IgD-negative memory B cell (primary cell): ENCODE measurements at regions not wholly inside any gene's neighbourhood (a gene's known extent, or its start where the extent isn't known, plus 50 kb on each side); places are given as distances from the start of the nearest gene placed in this dataset.

Source experiments
- H3K27ac Mint-ChIP-seq, 3 donors: one replicate each; pipeline ENCODE4 v1.8.0; 2020 to 2022; ENCODE audit warnings: mild to moderate bottlenecking in 3 of 3, mixed read lengths in 3 of 3, moderate library complexity in 1 of 3
- H3K27me3 Mint-ChIP-seq: one replicate; pipeline ENCODE4 v1.8.0; 2021; ENCODE audit warnings: mixed read lengths
- H3K36me3 Mint-ChIP-seq: one replicate; pipeline ENCODE4 v1.8.0; 2020; ENCODE audit warnings: mild to moderate bottlenecking, mixed read lengths
- H3K4me1 Mint-ChIP-seq, 3 donors: one replicate each; pipeline ENCODE4 v1.8.0; 2020 to 2022; ENCODE audit warnings: mixed read lengths in 3 of 3, mild to moderate bottlenecking in 1 of 3
- H3K4me3 Mint-ChIP-seq, 4 donors: one replicate each; pipeline ENCODE4 v1.8.0; 2020 to 2022; ENCODE audit warnings: mild to moderate bottlenecking in 4 of 4, mixed read lengths in 4 of 4, moderate library complexity in 3 of 4
- H3K9me3 Mint-ChIP-seq, 3 donors: one replicate each; pipeline ENCODE4 v1.8.0; 2020 to 2021; ENCODE audit warnings: mixed read lengths in 3 of 3, mild to moderate bottlenecking in 1 of 3

GRCh38 chr1:38640371-38640770 is 219.2 kb downstream of the RRAGC start:
- Mint-ChIP-seq H3K36me3 (no peaks in the 10 kb centered on the region), H3K27me3 (peaks cover 23% of the 10 kb centered on the region), H3K9me3 (peaks cover 1 to 15% (median 5%) of the 10 kb centered on the region in 3 donors), H3K4me3 (no peak overlapping the region), H3K4me1 (no peaks in the 10 kb centered on the region), H3K27ac (no peak overlapping the region)

GRCh38 chr1:38628241-38628640 is 231.3 kb downstream of the RRAGC start:
- no peaks in the 10 kb centered on the region for H3K36me3 Mint-ChIP-seq
- H3K27ac Mint-ChIP-seq, result peak overlapping the region in 1 of 3 donors; percentile 36
- H3K4me3 Mint-ChIP-seq, result no peak overlapping the region
- peaks cover 0 to 6% (median 3%) of the 10 kb centered on the region in 3 donors for H3K9me3 Mint-ChIP-seq
- H3K4me1 Mint-ChIP-seq, result no peaks in the 10 kb centered on the region
- H3K27me3 Mint-ChIP-seq, result peaks cover 5% of the 10 kb centered on the region

- no peak overlapping the region for H3K4me3 Mint-ChIP-seq
- no peak overlapping the region for H3K27ac Mint-ChIP-seq
Measured at GRCh38 chr1:38625939-38626338, 233.6 kb downstream of the RRAGC start.

GRCh38 chr1:38624336-38625039 is 235.1 kb downstream of the RRAGC start:
- H3K36me3 Mint-ChIP-seq, result no peaks in the 10 kb centered on the region
- no peak overlapping the region for H3K27ac Mint-ChIP-seq
- peaks cover 0 to 3% (median 2%) of the 10 kb centered on the region in 3 donors for H3K9me3 Mint-ChIP-seq
- H3K4me3 Mint-ChIP-seq, result no peak overlapping the region
- H3K27me3 Mint-ChIP-seq, result peaks cover 1% of the 10 kb centered on the region
- peaks cover 0 to 3% (median 0%) of the 10 kb centered on the region in 3 donors for H3K4me1 Mint-ChIP-seq

More at GRCh38 chr1:38625939-38626338, 233.6 kb downstream of the RRAGC start:
- H3K4me1 Mint-ChIP-seq, result peaks cover 0 to 3% (median 0%) of the 10 kb centered on the region in 3 donors
- H3K36me3 Mint-ChIP-seq, result no peaks in the 10 kb centered on the region
- peaks cover 0 to 3% (median 2%) of the 10 kb centered on the region in 3 donors for H3K9me3 Mint-ChIP-seq
- peaks cover 1% of the 10 kb centered on the region for H3K27me3 Mint-ChIP-seq

- Mint-ChIP-seq H3K4me1 (peaks cover 0 to 3% (median 0%) of the 10 kb centered on the region in 3 donors), H3K9me3 (no peaks in the 10 kb centered on the region), H3K4me3 (no peak overlapping the region), H3K27ac (no peak overlapping the region), H3K36me3 (no peaks in the 10 kb centered on the region), H3K27me3 (peaks cover 1% of the 10 kb centered on the region)
Measured at GRCh38 chr1:38623529-38623928, 236.0 kb downstream of the RRAGC start.

GRCh38 chr1:38622197-38622596 is 237.4 kb downstream of the RRAGC start:
- Mint-ChIP-seq H3K27ac (no peak overlapping the region), H3K4me1 (peaks cover 0 to 3% (median 0%) of the 10 kb centered on the region in 3 donors), H3K9me3 (no peaks in the 10 kb centered on the region), H3K36me3 (no peaks in the 10 kb centered on the region), H3K27me3 (peaks cover 1% of the 10 kb centered on the region), H3K4me3 (no peak overlapping the region)

DNA sequence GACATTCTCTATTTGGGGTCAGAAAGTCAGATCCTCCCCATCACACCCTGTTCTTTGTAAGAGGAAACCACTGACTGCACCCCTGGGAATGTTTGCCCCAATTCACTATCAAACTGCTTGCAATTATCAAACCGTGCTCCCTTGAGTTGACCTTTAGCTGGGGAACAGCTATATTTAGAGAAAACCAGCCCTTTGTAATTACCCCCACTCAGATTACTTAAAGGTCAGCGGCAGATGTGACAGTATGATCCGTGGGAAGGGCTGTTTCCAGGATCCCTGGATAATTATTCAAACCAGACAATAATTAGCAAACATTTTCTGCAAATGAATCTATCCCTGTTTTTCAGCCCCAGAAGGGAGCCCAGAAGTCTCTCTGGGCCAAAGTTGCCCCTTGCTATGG is 242.7 kb downstream of the RRAGC start:
- H3K4me1 Mint-ChIP-seq, result peaks cover 0 to 3% (median 0%) of the 10 kb centered on the region in 3 donors
- H3K27ac Mint-ChIP-seq, result no peak overlapping the region
- no peak overlapping the region for H3K4me3 Mint-ChIP-seq
- peaks cover 20% of the 10 kb centered on the region for H3K27me3 Mint-ChIP-seq
- H3K9me3 Mint-ChIP-seq, result peaks cover 0 to 7% (median 5%) of the 10 kb centered on the region in 3 donors
- no peaks in the 10 kb centered on the region for H3K36me3 Mint-ChIP-seq

DNA sequence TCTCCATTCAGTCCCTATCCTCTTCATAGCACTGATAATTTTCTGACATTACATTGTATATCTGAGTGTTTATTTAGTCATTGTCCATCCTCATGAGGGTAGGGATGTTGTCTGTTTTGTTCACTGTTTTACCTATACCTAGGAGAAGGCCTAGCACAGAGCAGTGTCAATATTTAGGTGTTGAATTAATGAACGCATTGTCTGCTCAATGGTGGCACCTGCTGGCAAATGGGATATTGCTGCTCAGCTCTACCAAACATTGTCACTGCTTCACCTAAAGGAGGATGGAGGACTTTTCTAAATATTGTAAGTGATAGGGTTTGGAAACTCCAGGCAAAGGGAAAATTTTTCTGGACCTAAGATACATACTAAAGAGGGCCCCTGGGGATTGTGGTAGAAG is 243.9 kb downstream of the RRAGC start:
- H3K36me3 Mint-ChIP-seq, result no peaks in the 10 kb centered on the region
- no peak overlapping the region for H3K4me3 Mint-ChIP-seq
- peaks cover 23% of the 10 kb centered on the region for H3K27me3 Mint-ChIP-seq
- H3K9me3 Mint-ChIP-seq, result peaks cover 0 to 7% (median 5%) of the 10 kb centered on the region in 3 donors
- no peak overlapping the region for H3K27ac Mint-ChIP-seq
- H3K4me1 Mint-ChIP-seq, result no peaks in the 10 kb centered on the region

DNA sequence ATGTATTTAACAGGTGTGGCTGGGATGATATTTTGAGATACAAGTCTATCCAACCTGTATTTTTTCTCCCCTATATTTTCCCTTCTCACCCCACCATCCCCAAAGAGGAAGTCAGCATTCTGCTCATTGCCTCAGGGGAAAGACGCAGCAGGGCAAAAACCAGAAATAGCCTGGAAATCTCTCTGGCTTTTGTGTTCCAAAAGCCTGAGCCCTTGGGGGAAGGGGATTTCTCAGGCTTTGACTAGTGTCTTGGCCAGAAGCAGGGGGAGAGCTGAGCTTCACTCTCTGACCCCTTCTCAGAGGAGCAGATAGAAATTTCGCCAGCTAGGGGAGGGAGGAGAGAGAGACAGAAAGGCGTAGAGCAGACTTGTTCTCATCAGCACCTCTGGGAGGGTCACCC is 244.7 kb downstream of the RRAGC start:
- no peak overlapping the region for H3K27ac Mint-ChIP-seq
- H3K9me3 Mint-ChIP-seq, result peaks cover 0 to 7% (median 5%) of the 10 kb centered on the region in 3 donors
- no peak overlapping the region for H3K4me3 Mint-ChIP-seq
- H3K27me3 Mint-ChIP-seq, result peaks cover 26% of the 10 kb centered on the region
- no peaks in the 10 kb centered on the region for H3K36me3 Mint-ChIP-seq
- H3K4me1 Mint-ChIP-seq, result no peaks in the 10 kb centered on the region

- Mint-ChIP-seq H3K4me1 (no peaks in the 10 kb centered on the region), H3K27ac (no peak overlapping the region), H3K36me3 (peaks cover 1% of the 10 kb centered on the region), H3K4me3 (no peak overlapping the region), H3K9me3 (peaks cover 0 to 7% (median 5%) of the 10 kb centered on the region in 3 donors), H3K27me3 (peaks cover 28% of the 10 kb centered on the region)
Measured at GRCh38 chr1:38613996-38614395, 245.6 kb downstream of the RRAGC start.

- Mint-ChIP-seq H3K9me3 (peaks cover 0 to 7% (median 5%) of the 10 kb centered on the region in 3 donors), H3K36me3 (peaks cover 1% of the 10 kb centered on the region), H3K4me3 (no peak overlapping the region), H3K4me1 (no peaks in the 10 kb centered on the region), H3K27ac (no peak overlapping the region), H3K27me3 (peaks cover 32% of the 10 kb centered on the region)
Measured at GRCh38 chr1:38612951-38613350, 246.6 kb downstream of the RRAGC start.

DNA sequence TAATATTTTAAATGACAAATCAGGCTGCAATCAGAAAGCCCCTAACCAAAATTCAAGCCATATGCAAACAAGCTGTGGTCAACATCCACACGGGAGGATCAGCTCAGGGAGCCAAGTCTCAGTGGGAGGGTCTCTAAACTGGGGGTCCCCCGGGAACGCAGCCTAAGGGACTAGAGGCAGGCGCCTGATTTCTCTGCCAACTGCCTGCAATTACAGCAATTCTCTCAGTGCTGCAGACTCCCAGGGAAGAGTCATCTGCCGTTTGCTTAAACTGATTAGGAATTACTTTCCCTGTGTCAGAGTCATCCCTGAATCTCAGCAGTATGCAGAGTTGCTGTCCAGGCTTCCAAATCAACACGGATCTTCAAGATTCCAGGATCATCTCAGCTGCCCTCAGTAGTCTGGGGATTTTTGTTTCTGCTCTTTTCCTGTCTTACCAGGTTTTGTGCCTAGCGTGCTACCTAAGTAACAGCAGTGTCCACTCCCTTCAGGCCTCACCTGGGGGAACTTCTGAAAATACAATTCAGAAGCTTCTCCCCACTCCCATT is 247.8 kb downstream of the RRAGC start:
- Mint-ChIP-seq H3K27me3 (peaks cover 37% of the 10 kb centered on the region), H3K9me3 (peaks cover 0 to 7% (median 5%) of the 10 kb centered on the region in 3 donors), H3K27ac (peak overlapping the region in 1 of 3 donors; percentile 64), H3K36me3 (peaks cover 1% of the 10 kb centered on the region), H3K4me3 (no peak overlapping the region), H3K4me1 (no peaks in the 10 kb centered on the region)

GRCh38 chr1:38609166-38610025 is 250.2 kb downstream of the RRAGC start:
- H3K9me3 Mint-ChIP-seq, result no peaks in the 10 kb centered on the region
- H3K4me1 Mint-ChIP-seq, result no peaks in the 10 kb centered on the region
- no peak overlapping the region for H3K4me3 Mint-ChIP-seq
- peaks cover 34% of the 10 kb centered on the region for H3K27me3 Mint-ChIP-seq
- H3K36me3 Mint-ChIP-seq, result peaks cover 1% of the 10 kb centered on the region
- no peak overlapping the region for H3K27ac Mint-ChIP-seq

GRCh38 chr1:38608202-38608864 is 251.2 kb downstream of the RRAGC start:
- H3K27ac Mint-ChIP-seq, result no peak overlapping the region
- H3K27me3 Mint-ChIP-seq, result peaks cover 30% of the 10 kb centered on the region
- no peak overlapping the region for H3K4me3 Mint-ChIP-seq

GRCh38 chr1:38607526-38607925 is 252.0 kb downstream of the RRAGC start:
- Mint-ChIP-seq H3K4me1 (no peaks in the 10 kb centered on the region), H3K27ac (peak overlapping the region in 1 of 3 donors; percentile 3), H3K27me3 (peaks cover 25% of the 10 kb centered on the region), H3K4me3 (no peak overlapping the region), H3K36me3 (peaks cover 1% of the 10 kb centered on the region), H3K9me3 (no peaks in the 10 kb centered on the region)

More at GRCh38 chr1:38608202-38608864, 251.2 kb downstream of the RRAGC start:
- peaks cover 1% of the 10 kb centered on the region for H3K36me3 Mint-ChIP-seq
- H3K9me3 Mint-ChIP-seq, result no peaks in the 10 kb centered on the region
- no peaks in the 10 kb centered on the region for H3K4me1 Mint-ChIP-seq
